Osteocyte (in vitro differentiated cells): ENCODE measurements at regions not wholly inside any gene's neighbourhood (a gene's known extent, or its start where the extent isn't known, plus 50 kb on each side); places are given as distances from the start of the nearest gene placed in this dataset.

Experiments
- DNase-seq: peaks from one replicate; pipeline ENCODE4 v3.0.0; 2021; ENCODE audit warnings: mixed read lengths; ENCODE audit not compliant: unreplicated experiment; ENCODE audit errors: extremely low spot score
- H3K27ac Mint-ChIP-seq: one replicate; pipeline ENCODE4 v1.8.0; 2021; ENCODE audit warnings: mild to moderate bottlenecking, mixed read lengths; ENCODE audit not compliant: unreplicated experiment
- H3K27me3 Mint-ChIP-seq: one replicate; pipeline ENCODE4 v1.8.0; 2021; ENCODE audit warnings: mixed read lengths; ENCODE audit not compliant: unreplicated experiment
- H3K36me3 Mint-ChIP-seq: one replicate; pipeline ENCODE4 v1.8.0; 2021; ENCODE audit warnings: mixed read lengths; ENCODE audit not compliant: unreplicated experiment
- H3K4me1 Mint-ChIP-seq: one replicate; pipeline ENCODE4 v1.8.0; 2021; ENCODE audit warnings: mixed read lengths; ENCODE audit not compliant: unreplicated experiment
- H3K4me3 Mint-ChIP-seq: one replicate; pipeline ENCODE4 v1.8.0; 2021; ENCODE audit warnings: mild to moderate bottlenecking, moderate library complexity, mixed read lengths; ENCODE audit not compliant: unreplicated experiment
- H3K9me3 Mint-ChIP-seq: one replicate; pipeline ENCODE4 v1.8.0; 2021; ENCODE audit warnings: mixed read lengths; ENCODE audit not compliant: unreplicated experiment
- TF ChIP-seq, protein P1 (sequence below): fragments of 200-600 bp; sonication (generic); IDR thresholded peaks from 2 replicates; pipeline ENCODE4 v1.5.0; 2021; ENCODE audit warnings: antibody characterized with exemption, mild to moderate bottlenecking, moderate library complexity

DNA sequence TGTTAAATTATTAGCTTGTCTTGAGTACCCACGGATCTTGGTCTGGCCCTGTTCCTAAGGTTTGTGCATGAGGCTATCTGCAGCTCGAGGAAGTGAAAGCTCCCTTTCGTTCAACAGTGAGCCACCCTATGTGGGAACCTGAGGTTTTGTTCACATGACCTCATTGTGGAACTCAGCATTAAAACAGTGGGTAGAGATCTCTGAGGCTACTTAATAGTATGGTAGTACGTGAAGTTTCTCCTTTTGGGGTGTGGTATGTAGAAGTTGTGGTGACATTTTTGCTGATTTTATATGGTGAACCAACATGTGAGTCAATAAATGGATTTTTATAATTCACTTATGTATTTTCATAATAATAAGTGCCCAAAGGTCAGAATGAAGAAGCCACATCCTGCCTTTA, 252.7 kb upstream of the FERD3L start:
- DNase-seq = no peak

DNA sequence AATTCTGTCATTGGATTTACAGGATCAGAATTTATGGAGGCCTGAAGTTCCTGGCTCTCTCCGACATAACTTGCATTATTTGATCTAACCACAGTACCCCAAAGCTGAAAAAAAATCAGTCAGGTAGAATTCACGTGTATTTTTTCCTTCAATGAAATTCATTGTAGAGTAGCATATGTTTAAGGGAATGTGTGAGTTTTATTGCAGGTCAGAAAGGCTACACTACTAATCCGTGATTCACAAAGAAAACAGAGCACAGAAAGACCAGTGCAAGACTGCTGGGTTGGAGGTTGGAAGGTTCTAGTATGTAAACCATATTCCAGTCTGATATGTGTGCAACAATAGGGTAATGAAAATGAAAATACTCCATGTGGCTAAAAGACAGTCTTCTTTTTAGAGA, 247.0 kb upstream of the FERD3L start:
- TF ChIP-seq, protein P1, sequence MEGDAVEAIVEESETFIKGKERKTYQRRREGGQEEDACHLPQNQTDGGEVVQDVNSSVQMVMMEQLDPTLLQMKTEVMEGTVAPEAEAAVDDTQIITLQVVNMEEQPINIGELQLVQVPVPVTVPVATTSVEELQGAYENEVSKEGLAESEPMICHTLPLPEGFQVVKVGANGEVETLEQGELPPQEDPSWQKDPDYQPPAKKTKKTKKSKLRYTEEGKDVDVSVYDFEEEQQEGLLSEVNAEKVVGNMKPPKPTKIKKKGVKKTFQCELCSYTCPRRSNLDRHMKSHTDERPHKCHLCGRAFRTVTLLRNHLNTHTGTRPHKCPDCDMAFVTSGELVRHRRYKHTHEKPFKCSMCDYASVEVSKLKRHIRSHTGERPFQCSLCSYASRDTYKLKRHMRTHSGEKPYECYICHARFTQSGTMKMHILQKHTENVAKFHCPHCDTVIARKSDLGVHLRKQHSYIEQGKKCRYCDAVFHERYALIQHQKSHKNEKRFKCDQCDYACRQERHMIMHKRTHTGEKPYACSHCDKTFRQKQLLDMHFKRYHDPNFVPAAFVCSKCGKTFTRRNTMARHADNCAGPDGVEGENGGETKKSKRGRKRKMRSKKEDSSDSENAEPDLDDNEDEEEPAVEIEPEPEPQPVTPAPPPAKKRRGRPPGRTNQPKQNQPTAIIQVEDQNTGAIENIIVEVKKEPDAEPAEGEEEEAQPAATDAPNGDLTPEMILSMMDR = no peak
- peaks cover 15% of the 10 kb centered on the region for H3K9me3 Mint-ChIP-seq
- no peak overlapping the region for H3K4me3 Mint-ChIP-seq
- peaks cover 2% of the 10 kb centered on the region for H3K36me3 Mint-ChIP-seq
- DNase-seq = no peak
- H3K27me3 Mint-ChIP-seq = no peaks in the 10 kb centered on the region
- H3K27ac Mint-ChIP-seq = peak overlapping the region; percentile 32
- peaks cover 21% of the 10 kb centered on the region for H3K4me1 Mint-ChIP-seq

More for the DNA sequence above, 252.7 kb upstream of the FERD3L start:
- Mint-ChIP-seq H3K27me3 (no peaks in the 10 kb centered on the region), H3K27ac (peak overlapping the region; percentile 5), H3K9me3 (peaks cover 3% of the 10 kb centered on the region), H3K4me3 (peak overlapping the region; percentile 8), H3K4me1 (peaks cover 43% of the 10 kb centered on the region), H3K36me3 (peaks cover 2% of the 10 kb centered on the region)
- TF ChIP-seq, protein P1 = no peak

DNA sequence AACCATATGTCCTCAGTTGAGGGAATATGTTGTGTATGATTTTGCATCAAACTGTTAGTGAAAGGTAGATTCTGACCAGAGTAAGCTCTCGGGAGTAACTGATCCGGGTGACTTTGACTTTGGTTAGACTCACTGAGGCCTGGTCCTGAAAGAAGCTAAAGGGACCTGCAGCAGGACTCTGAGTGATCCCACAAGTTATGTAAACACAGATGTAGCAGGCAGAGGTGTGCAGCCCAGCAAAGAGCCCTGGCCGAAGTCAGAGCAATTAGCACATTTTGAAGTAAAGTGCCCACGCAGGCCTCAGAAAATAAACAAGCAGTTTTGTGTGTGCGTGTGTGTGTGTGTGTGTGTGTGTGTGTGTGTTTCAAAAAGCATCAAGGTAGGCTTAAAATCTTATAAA, 245.6 kb upstream of the FERD3L start:
- H3K36me3 Mint-ChIP-seq = peaks cover 2% of the 10 kb centered on the region
- no peak overlapping the region for H3K4me3 Mint-ChIP-seq
- H3K4me1 Mint-ChIP-seq = peaks cover 18% of the 10 kb centered on the region
- H3K27me3 Mint-ChIP-seq = no peaks in the 10 kb centered on the region
- H3K27ac Mint-ChIP-seq = no peak overlapping the region
- no peak for DNase-seq
- TF ChIP-seq, protein P1 = no peak
- peaks cover 15% of the 10 kb centered on the region for H3K9me3 Mint-ChIP-seq

DNA sequence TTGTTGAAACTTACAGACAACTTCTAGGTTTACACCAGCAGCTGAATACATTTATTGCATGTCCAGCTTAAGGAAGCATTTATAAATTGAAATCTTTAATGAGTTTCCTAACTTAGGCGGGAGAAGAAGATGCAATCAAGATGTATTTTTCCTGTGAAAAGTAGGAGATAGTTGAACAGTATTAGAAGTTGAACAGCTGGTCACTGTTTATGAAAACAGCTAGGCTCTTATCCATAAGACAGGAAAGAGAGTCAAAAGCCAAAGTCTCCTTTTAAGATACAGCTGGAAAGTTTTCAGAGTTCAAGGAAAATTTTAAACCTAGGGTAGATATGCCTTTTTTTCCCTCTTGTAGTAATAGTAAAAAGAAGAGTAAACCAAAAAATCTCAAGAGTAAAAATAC, 236.1 kb upstream of the FERD3L start:
- TF ChIP-seq, protein P1 = no peak
- Mint-ChIP-seq H3K36me3 (no peaks in the 10 kb centered on the region), H3K27me3 (no peaks in the 10 kb centered on the region), H3K9me3 (no peaks in the 10 kb centered on the region), H3K4me3 (no peak overlapping the region), H3K4me1 (peaks cover 44% of the 10 kb centered on the region), H3K27ac (no peak overlapping the region)
- DNase-seq = no peak

DNA sequence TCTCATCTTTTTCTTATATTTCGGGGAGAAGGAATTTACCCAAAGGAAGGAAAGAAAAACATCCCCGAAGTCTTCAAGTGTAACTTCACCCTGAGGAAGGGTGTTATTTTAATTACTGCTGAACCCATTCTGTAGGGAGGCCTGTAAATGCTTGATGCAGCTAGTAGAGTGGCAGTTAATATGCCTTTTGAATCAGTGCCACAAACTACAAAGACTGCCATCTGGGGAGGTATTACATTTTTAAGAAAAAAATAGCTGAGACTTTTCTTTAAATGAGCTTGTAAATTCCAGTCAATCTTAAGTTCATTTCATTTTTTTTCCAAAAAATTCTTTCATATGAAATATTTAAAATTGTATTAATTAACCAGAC, 233.1 kb upstream of the FERD3L start:
- peaks cover 1% of the 10 kb centered on the region for H3K36me3 Mint-ChIP-seq
- TF ChIP-seq, protein P1 = no peak
- H3K4me1 Mint-ChIP-seq = peaks cover 47% of the 10 kb centered on the region
- H3K9me3 Mint-ChIP-seq = no peaks in the 10 kb centered on the region
- H3K27ac Mint-ChIP-seq = peak overlapping the region; percentile 99
- H3K27me3 Mint-ChIP-seq = no peaks in the 10 kb centered on the region
- no peak for DNase-seq
- peak overlapping the region; percentile 66 for H3K4me3 Mint-ChIP-seq
